SKM-1 (cell line): ENCODE measurements at regions not wholly inside any gene's neighbourhood (a gene's known extent, or its start where the extent isn't known, plus 50 kb on each side); places are given as distances from the start of the nearest gene placed in this dataset.

Source experiments
- DNase-seq: peaks from one replicate; lab custom pipeline; 2025; ENCODE audit not compliant: unreplicated experiment; lab: John Stamatoyannopoulos, UW

- DNase-seq = no peak
These were observed 550.5 kb upstream of the GBE1 start for GRCh38 chr3:82311901-82312300.

GRCh38 chr3:82308755-82309154, 547.3 kb upstream of the GBE1 start:
- DNase-seq = no peak

GRCh38 chr3:82306189-82306588, 544.7 kb upstream of the GBE1 start:
- no peak for DNase-seq

GRCh38 chr3:82294609-82295008, 533.2 kb upstream of the GBE1 start:
- DNase-seq = no peak

- DNase-seq = no peak
These were observed 532.4 kb upstream of the GBE1 start for GRCh38 chr3:82293867-82294266.

- no peak for DNase-seq
These were observed 532.0 kb upstream of the GBE1 start for GRCh38 chr3:82293435-82293834.

- no peak for DNase-seq
These were observed 526.1 kb upstream of the GBE1 start for GRCh38 chr3:82287562-82287961.

- no peak for DNase-seq
These were observed 519.8 kb upstream of the GBE1 start for GRCh38 chr3:82281205-82281604.

- DNase-seq = no peak
These were observed 515.5 kb upstream of the GBE1 start for GRCh38 chr3:82276992-82277391.

- DNase-seq = no peak
These were observed 513.5 kb upstream of the GBE1 start for GRCh38 chr3:82274897-82275296.

- DNase-seq = no peak
These were observed 504.3 kb upstream of the GBE1 start for GRCh38 chr3:82265747-82266146.

- DNase-seq = no peak
These were observed 500.7 kb upstream of the GBE1 start for GRCh38 chr3:82262193-82262592.

- no peak for DNase-seq
These were observed 500.2 kb upstream of the GBE1 start for GRCh38 chr3:82261637-82262036.

GRCh38 chr3:82261013-82261412, 499.6 kb upstream of the GBE1 start:
- DNase-seq = no peak

- no peak for DNase-seq
These were observed 498.5 kb upstream of the GBE1 start for GRCh38 chr3:82259994-82260393.

GRCh38 chr3:82240322-82240721, 478.9 kb upstream of the GBE1 start:
- DNase-seq = no peak

- no peak for DNase-seq
These were observed 474.8 kb upstream of the GBE1 start for GRCh38 chr3:82236257-82236656.

- DNase-seq = no peak
These were observed 468.0 kb upstream of the GBE1 start for GRCh38 chr3:82229397-82229796.

- no peak for DNase-seq
These were observed 463.2 kb upstream of the GBE1 start for GRCh38 chr3:82224661-82225060.

GRCh38 chr3:82222401-82222800, 461.0 kb upstream of the GBE1 start:
- DNase-seq = no peak

GRCh38 chr3:82217571-82217970, 456.1 kb upstream of the GBE1 start:
- no peak for DNase-seq

GRCh38 chr3:82208002-82208710, 446.7 kb upstream of the GBE1 start:
- DNase-seq = peak; percentile 9

- DNase-seq = no peak
These were observed 440.8 kb upstream of the GBE1 start for GRCh38 chr3:82202269-82202668.
